H1 (cell line): ENCODE measurements at regions not wholly inside any gene's neighbourhood (a gene's known extent, or its start where the extent isn't known, plus 50 kb on each side); places are given as distances from the start of the nearest gene placed in this dataset.
"Not testable (repeated sequence)": the region's sequence is repeated elsewhere in the genome, so short reads cannot be mapped to it uniquely, and the experiment has no call there.

Experiments
- CTCF ChIA-PET: fragments of 300-600 bp; sonication (Branson Sonifier 250); formaldehyde crosslinking; loops from one replicate; lab custom pipeline; 2021; ENCODE audit not compliant: partially characterized antibody; lab: Charles Lee
- POLR2A ChIA-PET: fragments of 300-600 bp; sonication (Branson Sonifier 250); formaldehyde crosslinking; loops from one replicate; lab custom pipeline; 2021; ENCODE audit warnings: inconsistent platforms; ENCODE audit not compliant: partially characterized antibody; lab: Charles Lee
- DNase-seq, 2 experiments: peaks; one replicate each; pipeline versions ENCODE4 v3.0.0 to v3.0.0-alpha.2; 2010 to 2022; ENCODE audit warnings: low spot score in 2 of 2, low read depth in 1 of 2, mixed read lengths in 1 of 2
- FAIRE-seq: peaks from 2 replicates; lab custom pipeline; 2011; peaks lifted over from hg19 to GRCh38; lab: Jason Lieb, UNC
- H2AFZ ChIP-seq: 2 replicates; pipeline ENCODE4 v1.8.1; 2012; ENCODE audit warnings: low read length, inconsistent platforms
- H2AK5ac ChIP-seq: 2 replicates; pipeline ENCODE4 v1.6.1; 2013; ENCODE audit warnings: low read depth, low read length
- H2BK120ac ChIP-seq: replicated peaks from 2 replicates; pipeline ENCODE3; 2013; ENCODE audit warnings: low read depth, low read length, inconsistent platforms
- H2BK12ac ChIP-seq: 2 replicates; pipeline ENCODE4 v1.6.1; 2013; ENCODE audit warnings: low read depth, low read length
- H2BK15ac ChIP-seq: 2 replicates; pipeline ENCODE4 v1.6.1; 2013; ENCODE audit warnings: low read length
- H2BK20ac ChIP-seq: 2 replicates; pipeline ENCODE4 v1.6.1; 2013; ENCODE audit warnings: low read length
- H2BK5ac ChIP-seq: 2 replicates; pipeline ENCODE4 v1.6.1; 2013; ENCODE audit warnings: low read depth, low read length
- H3K14ac ChIP-seq: 2 replicates; pipeline ENCODE4 v1.6.1; 2013; ENCODE audit warnings: inconsistent platforms; ENCODE audit not compliant: insufficient read length
- H3K18ac ChIP-seq: 2 replicates; pipeline ENCODE4 v1.6.1; 2013; ENCODE audit warnings: low read length; ENCODE audit errors: extremely low read depth
- H3K23ac ChIP-seq: 2 replicates; pipeline ENCODE4 v1.6.1; 2013; ENCODE audit warnings: inconsistent platforms; ENCODE audit not compliant: insufficient read length
- H3K23me2 ChIP-seq: 2 replicates; pipeline ENCODE4 v1.6.1; 2013; ENCODE audit warnings: low read depth, low read length
- H3K27ac ChIP-seq: 2 replicates; pipeline ENCODE4 v1.6.1; 2011; ENCODE audit warnings: low read depth, low read length, inconsistent platforms
- H3K27me3 ChIP-seq, 4 experiments: replicated peaks in 1 of 4; 1 replicate in 1 of 4; 2 replicates in 3 of 4; pipeline versions ENCODE4 v1.6.1 to v1.8.1; 2011 to 2013; ENCODE audit warnings: low read length in 3 of 4, mild to moderate bottlenecking in 3 of 4, inconsistent platforms in 2 of 4, mixed read lengths in 2 of 4, moderate library complexity in 1 of 4; ENCODE audit not compliant: control insufficient read depth in 3 of 4, insufficient read depth in 3 of 4; ENCODE audit errors: extremely low read depth in 1 of 4
- H3K36me3 ChIP-seq, 4 experiments: 2 replicates each; pipeline versions ENCODE4 v1.6.1 to v1.8.1; 2011 to 2013; ENCODE audit warnings: mild to moderate bottlenecking in 4 of 4, low read length in 3 of 4, moderate library complexity in 2 of 4, control low read depth in 1 of 4, inconsistent platforms in 1 of 4; ENCODE audit not compliant: insufficient read depth in 4 of 4, control insufficient read depth in 2 of 4
- H3K4ac ChIP-seq: replicated peaks from 2 replicates; pipeline ENCODE3; 2013; ENCODE audit warnings: low read length, low read depth, mixed read lengths, inconsistent platforms; ENCODE audit not compliant: insufficient read length
- H3K4me1 ChIP-seq, 4 experiments: replicated peaks in 1 of 4; 1 replicate in 1 of 4; 2 replicates in 3 of 4; pipeline versions ENCODE4 v1.6.1 to v1.8.1; 2011 to 2013; ENCODE audit warnings: low read length in 3 of 4, inconsistent platforms in 2 of 4, mixed read lengths in 1 of 4; ENCODE audit not compliant: insufficient read depth in 4 of 4, control insufficient read depth in 3 of 4
- H3K4me2 ChIP-seq, 2 experiments: 2 replicates each; pipeline versions ENCODE4 v1.6.1 to v1.8.1; 2011 to 2013; ENCODE audit warnings: low read depth in 2 of 2, low read length in 2 of 2, control low read depth in 1 of 2, inconsistent platforms in 1 of 2, mild to moderate bottlenecking in 1 of 2; ENCODE audit not compliant: insufficient read depth in 1 of 2
- H3K4me3 ChIP-seq, 4 experiments: fragments of 200-600, 300-600 bp in 1 of 4; sonication (generic), shearing (Covaris generic), sonication (Bioruptor Twin) in 1 of 4; 2 replicates each; pipeline versions ENCODE4 v1.5.1 to v1.8.1; 2011 to 2016; ENCODE audit warnings: low read length in 4 of 4, low read depth in 3 of 4, control low read depth in 2 of 4, inconsistent platforms in 2 of 4, mild to moderate bottlenecking in 2 of 4, mixed read lengths in 1 of 4, moderate library complexity in 1 of 4; ENCODE audit not compliant: insufficient read depth in 2 of 4; ENCODE audit errors: extremely low read depth in 1 of 4
- H3K56ac ChIP-seq: replicated peaks from 2 replicates; pipeline ENCODE3; 2013; ENCODE audit warnings: low read depth, mild to moderate bottlenecking, mixed read lengths, low read length, inconsistent platforms; ENCODE audit not compliant: insufficient read length
- H3K79me1 ChIP-seq: 2 replicates; pipeline ENCODE4 v1.6.1; 2013; ENCODE audit warnings: low read depth, low read length, control low read depth
- H3K79me2 ChIP-seq, 2 experiments: 2 replicates each; pipeline versions ENCODE4 v1.6.1 to v1.8.1; 2012 to 2013; ENCODE audit warnings: low read length in 2 of 2, mild to moderate bottlenecking in 2 of 2, inconsistent platforms in 1 of 2; ENCODE audit not compliant: insufficient read depth in 2 of 2, control insufficient read depth in 1 of 2
- H3K9ac ChIP-seq, 4 experiments: replicated peaks in 1 of 4; 1 replicate in 1 of 4; 2 replicates in 3 of 4; pipeline versions ENCODE4 v1.6.1 to v1.8.1; 2011 to 2013; ENCODE audit warnings: low read depth in 3 of 4, low read length in 3 of 4, control low read depth in 2 of 4, mild to moderate bottlenecking in 2 of 4, moderate library complexity in 2 of 4, inconsistent platforms in 1 of 4; ENCODE audit errors: extremely low read depth in 1 of 4
- H3K9me3 ChIP-seq, 2 experiments: 2 replicates each; pipeline versions ENCODE4 v1.6.1 to v1.8.1; 2012 to 2013; ENCODE audit warnings: mild to moderate bottlenecking in 2 of 2, moderate library complexity in 2 of 2, control low read depth in 1 of 2, inconsistent platforms in 1 of 2, low read depth in 1 of 2, low read length in 1 of 2, mixed read lengths in 1 of 2; ENCODE audit not compliant: insufficient read depth in 2 of 2
- H4K20me1 ChIP-seq, 2 experiments: replicated peaks in 1 of 2; 2 replicates each; pipeline versions ENCODE3 to v1.8.1; 2011 to 2013; ENCODE audit warnings: inconsistent platforms in 2 of 2, low read length in 2 of 2, mild to moderate bottlenecking in 1 of 2; ENCODE audit not compliant: insufficient read depth in 2 of 2, control insufficient read depth in 1 of 2
- H4K5ac ChIP-seq: 2 replicates; pipeline ENCODE4 v1.6.1; 2013; ENCODE audit warnings: low read length, low read depth, mixed read lengths, inconsistent platforms; ENCODE audit not compliant: insufficient read length
- H4K8ac ChIP-seq: 2 replicates; pipeline ENCODE4 v1.8.0; 2013; ENCODE audit warnings: mild to moderate bottlenecking, moderate library complexity, low read length, inconsistent platforms; ENCODE audit not compliant: insufficient read depth; ENCODE audit errors: extremely low read depth
- H4K91ac ChIP-seq: replicated peaks from 2 replicates; pipeline ENCODE3; 2013; ENCODE audit warnings: low read length, mixed read lengths, inconsistent platforms; ENCODE audit not compliant: insufficient read length
- WGBS, 2 experiments: shearing (Covaris generic) in 1 of 2; methylation state at CpG; one replicate each; pipeline versions ENCODE4 v1.1.6 to v1.1.7; 2013 to 2015; ENCODE audit warnings: low lambda C conversion rate in 2 of 2, mixed read lengths in 2 of 2, inconsistent platforms in 1 of 2, low coverage in 1 of 2, missing lambda C conversion rate in 1 of 2; ENCODE audit not compliant: insufficient replicate concordance in 2 of 2, insufficient coverage in 1 of 2, insufficient read length in 1 of 2; ENCODE audit errors: extremely low coverage in 1 of 2, missing lambda C conversion rate in 1 of 2; 5-methylcytosine and 5-hydroxymethylcytosine counted together

GRCh38 chr6:37091104-37091503 lies 78.8 kb upstream of the PIM1 start:
- H3K23me2 ChIP-seq, H3K9ac ChIP-seq, H3K36me3 ChIP-seq, H3K4me2 ChIP-seq, H3K79me1 ChIP-seq, DNase-seq, H3K79me2 ChIP-seq, H3K18ac ChIP-seq, H4K91ac ChIP-seq, H3K27me3 ChIP-seq, H2AK5ac ChIP-seq, H2BK20ac ChIP-seq, FAIRE-seq, H3K14ac ChIP-seq, H2AFZ ChIP-seq, H3K27ac ChIP-seq, H2BK12ac ChIP-seq, H2BK15ac ChIP-seq, H3K23ac ChIP-seq, H3K4me1 ChIP-seq, H3K9me3 ChIP-seq, H4K8ac ChIP-seq, H3K4me3 ChIP-seq, H3K4ac ChIP-seq, H2BK120ac ChIP-seq, H4K20me1 ChIP-seq, H4K5ac ChIP-seq, H3K56ac ChIP-seq, H2BK5ac ChIP-seq: not testable (repeated sequence)
- ChIA-PET POLR2A (interaction anchor here (1.2 to 1.7 kb wide), 2 partner anchors 11 to 12 kb away, joined by 4 to 5 read pairs; no protein-coding TSS in a partner anchor), CTCF (interaction anchor here (1.8 to 1.9 kb wide), 2 partner anchors 9 to 119 kb away, joined by 5 to 6 read pairs; no protein-coding TSS in a partner anchor)
- WGBS, 2 experiments = 95% methylated on average over 13 of the region's 13 CpGs; no CpG with 5 or more reads in 1 of the 2 experiments

DNA sequence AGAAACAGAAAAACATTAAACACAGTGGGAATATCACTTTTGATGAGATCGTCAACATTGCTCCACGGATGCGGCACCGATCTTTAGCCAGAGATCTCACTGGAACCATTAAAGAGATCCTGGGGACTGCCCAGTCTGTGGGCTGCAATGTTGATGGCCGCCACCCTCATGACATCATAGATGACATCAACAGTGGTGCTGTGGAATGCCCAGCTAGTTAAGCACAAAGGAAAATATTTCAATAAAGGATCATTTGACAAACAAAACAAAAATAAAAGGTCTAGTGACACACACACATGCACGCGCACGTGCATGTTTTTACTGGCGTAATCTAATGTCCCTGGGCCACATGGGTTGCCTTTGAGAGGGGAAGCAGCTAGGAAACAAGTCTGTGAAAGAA lies 78.4 kb upstream of the PIM1 start:
- not testable (repeated sequence) for H3K4me1 ChIP-seq, H3K79me1 ChIP-seq, FAIRE-seq, H3K9ac ChIP-seq, H3K14ac ChIP-seq, H3K79me2 ChIP-seq, H3K36me3 ChIP-seq, H2AFZ ChIP-seq, H3K23me2 ChIP-seq, H3K4ac ChIP-seq, H3K56ac ChIP-seq, H2BK5ac ChIP-seq, H2BK20ac ChIP-seq, H2BK120ac ChIP-seq, H4K91ac ChIP-seq, H4K8ac ChIP-seq, H2BK12ac ChIP-seq, H3K9me3 ChIP-seq, H4K5ac ChIP-seq, H3K27me3 ChIP-seq, H3K18ac ChIP-seq, H4K20me1 ChIP-seq, H3K27ac ChIP-seq, H3K4me3 ChIP-seq, H2BK15ac ChIP-seq, DNase-seq, H3K4me2 ChIP-seq, H2AK5ac ChIP-seq, H3K23ac ChIP-seq
- WGBS, 2 experiments = 97% methylated on average over 9 of the region's 9 CpGs; no CpG with 5 or more reads in 1 of the 2 experiments
- ChIA-PET POLR2A (interaction anchor here (1.7 kb wide), 1 partner anchor 11 kb away, joined by 5 read pairs; no protein-coding TSS in a partner anchor), CTCF (interaction anchor here (1.1 to 1.9 kb wide), 5 partner anchors 10 to 119 kb away, joined by 3 to 6 read pairs (median 5); no protein-coding TSS in a partner anchor)
